PC-9 (cell line): ENCODE measurements at regions not wholly inside any gene's neighbourhood (a gene's known extent, or its start where the extent isn't known, plus 50 kb on each side); places are given as distances from the start of the nearest gene placed in this dataset.

ENCODE experiments used
- CTCF ChIP-seq: fragments of 200-600 bp; sonication (generic); conservative IDR thresholded peaks from 2 replicates; pipeline ENCODE4 v1.6.1; 2017; ENCODE audit warnings: mixed run types, antibody characterized with exemption, mild to moderate bottlenecking, moderate library complexity
- EZH2 ChIP-seq: fragments of 200-600 bp; sonication (generic); IDR thresholded peaks from 2 replicates; pipeline ENCODE4 v1.8.0; 2017; ENCODE audit warnings: antibody characterized with exemption, low read depth

- TF ChIP-seq CTCF (no peak), EZH2 (no peak)
These were observed 322.5 kb upstream of the NR3C2 start for GRCh38 chr4:148764720-148765119.
